ENCODE measurements at regions not wholly inside any gene's neighbourhood (a gene's known extent, or its start where the extent isn't known, plus 50 kb on each side); places are given as distances from the start of the nearest gene placed in this dataset.

- DNase-seq, result no peak
These were observed 85.7 kb downstream of the COPS8 start for GRCh38 chr2:237171396-237171795.

GRCh38 chr2:237171881-237172280 is 86.2 kb downstream of the COPS8 start:
- DNase-seq, result no peak

- DNase-seq, result no peak
These were observed 91.4 kb downstream of the COPS8 start for GRCh38 chr2:237177052-237177451.

GRCh38 chr2:237177986-237178385 is 92.3 kb downstream of the COPS8 start:
- no peak for DNase-seq

- no peak for DNase-seq
These were observed 92.7 kb downstream of the COPS8 start for GRCh38 chr2:237178396-237178795.

GRCh38 chr2:237179161-237179560 is 93.5 kb downstream of the COPS8 start:
- no peak for DNase-seq

GRCh38 chr2:237180187-237180586 is 94.5 kb downstream of the COPS8 start:
- DNase-seq, result no peak

GRCh38 chr2:237180987-237181386 is 95.3 kb downstream of the COPS8 start:
- DNase-seq, result no peak

- no peak for DNase-seq
These were observed 96.2 kb downstream of the COPS8 start for GRCh38 chr2:237181844-237182243.

- DNase-seq, result no peak
These were observed 96.9 kb downstream of the COPS8 start for GRCh38 chr2:237182422-237183123.

GRCh38 chr2:237184192-237184918 is 98.7 kb downstream of the COPS8 start:
- no peak for DNase-seq

- no peak for DNase-seq
These were observed 99.3 kb downstream of the COPS8 start for GRCh38 chr2:237184919-237185552.

- no peak for DNase-seq
These were observed 99.8 kb downstream of the COPS8 start for GRCh38 chr2:237185553-237185925.

- DNase-seq, result no peak
These were observed 104.1 kb downstream of the COPS8 start for GRCh38 chr2:237189799-237190198.

GRCh38 chr2:237190966-237191713 is 105.5 kb downstream of the COPS8 start:
- DNase-seq, result no peak

- no peak for DNase-seq
These were observed 106.0 kb downstream of the COPS8 start for GRCh38 chr2:237191714-237192081.

GRCh38 chr2:237192881-237193280 is 107.2 kb downstream of the COPS8 start:
- DNase-seq, result no peak

GRCh38 chr2:237193436-237193835 is 107.7 kb downstream of the COPS8 start:
- DNase-seq, result no peak

- no peak for DNase-seq
These were observed 108.4 kb downstream of the COPS8 start for GRCh38 chr2:237194081-237194480.

GRCh38 chr2:237194906-237195305 is 109.2 kb downstream of the COPS8 start:
- no peak for DNase-seq

- no peak for DNase-seq
These were observed 109.9 kb downstream of the COPS8 start for GRCh38 chr2:237195396-237196120.

GRCh38 chr2:237196409-237196808 is 110.7 kb downstream of the COPS8 start:
- no peak for DNase-seq

All from hematopoietic multipotent progenitor cell treated with erythropoietin and hydrocortisone succinate and interleukin-3 and kit ligand, for 4 days (in vitro differentiated cells).